ENCODE measurements at regions not wholly inside any gene's neighbourhood (a gene's known extent, or its start where the extent isn't known, plus 50 kb on each side); places are given as distances from the start of the nearest gene placed in this dataset.

DNA sequence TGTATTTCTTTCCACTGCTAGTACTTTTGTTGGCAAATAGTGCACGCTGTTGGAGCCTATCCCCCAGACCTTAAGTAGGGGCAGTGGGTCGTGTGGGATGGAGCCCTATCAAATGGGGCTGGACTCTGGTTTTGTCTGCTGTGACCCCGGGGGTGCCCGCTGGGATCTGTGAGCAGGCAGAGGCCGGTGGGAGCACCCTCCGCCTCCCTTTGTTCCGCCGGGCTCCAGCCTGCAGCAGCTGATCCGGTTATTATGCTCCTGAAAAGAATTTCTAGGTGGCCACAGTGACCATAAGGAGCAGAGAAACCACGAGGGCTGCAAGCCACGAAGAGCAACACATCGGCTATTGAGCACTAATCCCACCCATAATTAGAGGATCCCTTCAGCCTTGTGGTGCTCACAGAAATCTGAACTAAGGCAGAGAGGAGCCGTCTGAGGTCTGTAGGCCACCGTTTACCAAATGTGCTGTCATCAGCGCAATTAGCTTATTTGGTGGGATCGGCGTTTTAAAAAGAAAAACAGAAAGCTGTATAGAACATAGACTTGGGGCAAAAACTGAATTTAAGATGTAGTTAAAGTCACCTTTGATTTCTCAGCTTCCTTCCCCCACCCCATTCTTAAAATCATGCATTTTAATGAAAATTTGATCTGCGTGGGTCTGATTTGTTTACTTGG lies 598.3 kb upstream of the JAG1 start:
- TF ChIP-seq POLR2AphosphoS5 (IDR thresholded peaks at IDR 0.05; ENCODE audit: low read depth, low read length) (no peak), SIN3A (IDR thresholded peaks at IDR 0.05; ENCODE audit: borderline replicate concordance, insufficient read depth, low read length) (no peak), TAF1 (IDR thresholded peaks at IDR 0.05; ENCODE audit: borderline replicate concordance, insufficient read depth, low read length) (no peak)
